ENCODE measurements at regions not wholly inside any gene's neighbourhood (a gene's known extent, or its start where the extent isn't known, plus 50 kb on each side); places are given as distances from the start of the nearest gene placed in this dataset.

DNA sequence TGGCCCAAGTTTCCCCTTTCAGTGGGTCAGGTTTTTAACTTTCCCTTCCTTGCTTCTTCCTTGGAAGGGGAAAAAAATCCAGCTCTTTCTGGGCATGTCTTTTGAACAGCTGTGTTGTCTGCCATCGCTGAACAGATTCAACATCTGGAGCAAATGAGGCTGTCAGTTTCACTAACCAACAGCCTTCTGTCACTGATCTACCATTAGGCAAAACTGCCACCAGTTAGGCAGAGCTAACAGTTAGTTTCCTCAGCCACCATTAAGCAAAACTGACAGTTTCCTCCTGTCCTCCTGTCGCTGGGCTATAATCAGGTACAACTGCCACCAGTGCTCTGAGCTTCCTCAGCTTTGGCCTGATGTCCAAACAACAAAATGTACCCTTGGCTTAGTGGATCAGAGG is 81.9 kb downstream of the NPTX2 start:
- H3K4me1 ChIP-seq (ENCODE audit: control insufficient read depth, insufficient read depth, low read length): no peaks in the 10 kb centered on the region
- peaks cover 5% of the 10 kb centered on the region; the same call in 1 of the 2 replicates for H3K27me3 ChIP-seq (ENCODE audit: control insufficient read depth, insufficient read depth, low read length)
- no peaks in the 10 kb centered on the region for H3K36me3 ChIP-seq (ENCODE audit: control insufficient read depth, insufficient read depth, low read length)
- no peak overlapping the region for H3K4me3 ChIP-seq (ENCODE audit: low read depth, low read length)
- no peak overlapping the region for H3K27ac ChIP-seq (ENCODE audit: low read depth, low read length)
- H3K9me3 ChIP-seq (ENCODE audit: control insufficient read depth, insufficient read depth, low read depth, low read length): peaks cover 13% of the 10 kb centered on the region; the same call in 1 of the 2 replicates
- H3K9ac ChIP-seq (ENCODE audit: low read length): no peak overlapping the region

DNA sequence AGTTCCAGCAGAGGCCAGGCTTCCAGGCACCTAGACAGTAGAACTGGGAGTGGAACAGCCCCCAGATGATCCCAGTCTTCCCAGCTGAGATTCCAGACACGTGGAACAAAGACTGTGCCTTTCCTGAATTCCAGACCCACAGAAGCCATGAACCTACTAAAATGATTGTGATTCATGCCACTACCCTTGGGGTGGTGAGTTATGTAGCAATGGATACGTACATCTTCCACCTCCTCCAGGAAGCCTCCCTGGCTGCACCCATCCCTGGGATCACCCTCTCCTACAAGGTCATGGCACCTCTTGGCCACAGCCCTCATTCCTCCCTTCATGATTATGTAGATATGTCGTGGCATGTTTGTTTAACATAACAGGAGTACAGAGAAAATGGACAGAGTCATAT is 83.4 kb downstream of the NPTX2 start:
- H3K27me3 ChIP-seq (ENCODE audit: control insufficient read depth, insufficient read depth, low read length): peaks cover 11% of the 10 kb centered on the region; the same call in 1 of the 2 replicates
- no peaks in the 10 kb centered on the region for H3K4me1 ChIP-seq (ENCODE audit: control insufficient read depth, insufficient read depth, low read length)
- H3K9ac ChIP-seq (ENCODE audit: low read length): no peak overlapping the region
- H3K9me3 ChIP-seq (ENCODE audit: control insufficient read depth, insufficient read depth, low read depth, low read length): 0 out of 2 replicates have a peak, but pooled peaks cover 7% of the 10 kb centered on the region
- H3K4me3 ChIP-seq (ENCODE audit: low read depth, low read length): no peak overlapping the region
- H3K27ac ChIP-seq (ENCODE audit: low read depth, low read length): no peak overlapping the region
- no peaks in the 10 kb centered on the region for H3K36me3 ChIP-seq (ENCODE audit: control insufficient read depth, insufficient read depth, low read length)

DNA sequence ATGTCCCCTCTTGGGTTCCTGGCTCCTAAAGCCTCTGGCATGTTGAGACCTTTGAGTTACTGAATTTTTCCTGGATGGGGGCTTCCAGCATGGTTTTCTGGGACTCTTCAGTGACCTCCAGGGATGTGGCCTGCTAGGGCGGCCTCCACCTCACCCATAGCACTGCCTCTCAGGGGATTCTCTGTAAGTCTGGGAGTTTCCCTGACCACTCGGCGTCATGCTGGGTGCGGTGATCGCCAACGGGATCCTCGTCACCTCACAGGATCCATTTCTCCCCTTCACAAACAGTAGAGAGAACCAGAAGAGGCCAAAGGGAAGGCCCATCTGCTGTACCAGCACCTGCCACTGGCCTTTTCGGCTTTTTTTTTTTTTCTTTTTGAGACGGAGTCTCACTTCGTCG is 84.3 kb downstream of the NPTX2 start:
- Histone ChIP-seq H3K27me3 (ENCODE audit: control insufficient read depth, insufficient read depth, low read length) (peaks cover 17% of the 10 kb centered on the region; the same call in 1 of the 2 replicates), H3K36me3 (ENCODE audit: control insufficient read depth, insufficient read depth, low read length) (no peaks in the 10 kb centered on the region), H3K4me3 (ENCODE audit: low read depth, low read length) (no peak overlapping the region), H3K27ac (ENCODE audit: low read depth, low read length) (no peak overlapping the region), H3K9me3 (ENCODE audit: control insufficient read depth, insufficient read depth, low read depth, low read length) (0 out of 2 replicates have a peak, but pooled peaks cover 7% of the 10 kb centered on the region), H3K4me1 (ENCODE audit: control insufficient read depth, insufficient read depth, low read length) (no peaks in the 10 kb centered on the region), H3K9ac (ENCODE audit: low read length) (no peak overlapping the region)

DNA sequence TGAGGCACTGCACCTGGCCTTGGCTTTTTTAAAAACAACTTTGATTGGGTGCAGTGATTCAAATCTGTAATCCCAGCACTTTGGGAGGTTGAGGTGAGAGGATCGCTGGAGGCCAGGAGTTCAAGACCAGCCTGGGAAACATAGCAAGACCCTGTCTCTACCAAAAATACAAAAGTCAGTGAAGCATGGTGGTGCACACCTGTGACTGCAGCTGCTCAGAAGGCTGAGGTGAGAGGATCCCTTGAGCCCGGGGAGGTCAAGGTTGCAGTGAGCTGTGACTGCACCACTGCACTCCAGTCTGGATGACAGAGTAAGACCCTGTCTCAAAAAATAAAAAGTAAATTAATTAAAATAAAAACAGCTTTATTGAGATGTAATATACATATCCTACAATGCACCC is 84.9 kb downstream of the NPTX2 start:
- Histone ChIP-seq H3K36me3 (ENCODE audit: control insufficient read depth, insufficient read depth, low read length) (no peaks in the 10 kb centered on the region), H3K27ac (ENCODE audit: low read depth, low read length) (no peak overlapping the region), H3K9me3 (ENCODE audit: control insufficient read depth, insufficient read depth, low read depth, low read length) (0 out of 2 replicates have a peak, but pooled peaks cover 2% of the 10 kb centered on the region), H3K9ac (ENCODE audit: low read length) (no peak overlapping the region), H3K27me3 (ENCODE audit: control insufficient read depth, insufficient read depth, low read length) (peaks cover 17% of the 10 kb centered on the region; the same call in 1 of the 2 replicates), H3K4me1 (ENCODE audit: control insufficient read depth, insufficient read depth, low read length) (no peaks in the 10 kb centered on the region), H3K4me3 (ENCODE audit: low read depth, low read length) (no peak overlapping the region)

DNA sequence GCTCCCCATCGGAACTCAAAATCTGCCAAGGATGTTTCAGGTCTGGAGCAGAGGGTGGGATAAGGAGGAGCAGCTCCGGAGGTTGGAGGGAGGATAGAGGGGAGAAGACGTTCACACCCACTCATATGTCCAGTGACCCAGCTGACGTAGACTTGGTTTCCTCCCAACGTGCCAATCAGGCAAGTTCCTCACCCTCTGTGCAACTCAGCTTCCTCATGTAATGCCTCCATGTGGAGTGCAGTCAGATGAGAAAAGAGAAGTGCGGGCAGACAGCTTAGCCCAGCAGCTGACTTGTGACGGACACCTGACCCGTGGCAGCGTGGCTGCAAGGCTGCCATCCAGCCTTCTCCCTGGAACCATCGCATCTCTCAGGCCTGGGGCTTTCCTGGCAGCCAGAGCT is 86.8 kb downstream of the NPTX2 start:
- Histone ChIP-seq H3K4me3 (ENCODE audit: low read depth, low read length) (no peak overlapping the region), H3K36me3 (ENCODE audit: control insufficient read depth, insufficient read depth, low read length) (no peaks in the 10 kb centered on the region), H3K9me3 (ENCODE audit: control insufficient read depth, insufficient read depth, low read depth, low read length) (no peaks in the 10 kb centered on the region), H3K27ac (ENCODE audit: low read depth, low read length) (no peak overlapping the region), H3K9ac (ENCODE audit: low read length) (no peak overlapping the region), H3K27me3 (ENCODE audit: control insufficient read depth, insufficient read depth, low read length) (peaks cover 17% of the 10 kb centered on the region; the same call in 1 of the 2 replicates), H3K4me1 (ENCODE audit: control insufficient read depth, insufficient read depth, low read length) (no peaks in the 10 kb centered on the region)

DNA sequence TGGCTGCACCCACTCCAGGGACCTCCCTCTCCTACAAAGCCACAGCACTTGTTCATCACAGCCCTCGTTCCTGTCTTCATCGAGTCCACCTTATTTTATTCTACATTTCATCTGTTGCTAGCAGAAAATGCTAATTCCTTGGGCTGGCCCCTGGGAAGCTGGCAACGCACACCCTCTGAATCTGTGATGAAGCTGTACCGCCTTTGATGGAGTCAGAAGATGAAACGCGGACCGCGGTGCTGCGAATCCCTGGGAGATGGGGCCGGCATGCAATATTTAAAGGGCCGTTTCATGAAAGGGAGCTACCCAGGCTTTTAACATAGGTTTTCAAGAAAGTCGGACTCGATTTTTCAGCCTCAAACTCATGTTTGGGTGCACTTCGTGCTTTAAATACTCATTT is 88.5 kb downstream of the NPTX2 start:
- Histone ChIP-seq H3K4me1 (ENCODE audit: control insufficient read depth, insufficient read depth, low read length) (no peaks in the 10 kb centered on the region), H3K27me3 (ENCODE audit: control insufficient read depth, insufficient read depth, low read length) (peaks cover 17% of the 10 kb centered on the region; the same call in 1 of the 2 replicates), H3K4me3 (ENCODE audit: low read depth, low read length) (no peak overlapping the region), H3K27ac (ENCODE audit: low read depth, low read length) (no peak overlapping the region), H3K9ac (ENCODE audit: low read length) (no peak overlapping the region), H3K9me3 (ENCODE audit: control insufficient read depth, insufficient read depth, low read depth, low read length) (no peaks in the 10 kb centered on the region), H3K36me3 (ENCODE audit: control insufficient read depth, insufficient read depth, low read length) (no peaks in the 10 kb centered on the region)

DNA sequence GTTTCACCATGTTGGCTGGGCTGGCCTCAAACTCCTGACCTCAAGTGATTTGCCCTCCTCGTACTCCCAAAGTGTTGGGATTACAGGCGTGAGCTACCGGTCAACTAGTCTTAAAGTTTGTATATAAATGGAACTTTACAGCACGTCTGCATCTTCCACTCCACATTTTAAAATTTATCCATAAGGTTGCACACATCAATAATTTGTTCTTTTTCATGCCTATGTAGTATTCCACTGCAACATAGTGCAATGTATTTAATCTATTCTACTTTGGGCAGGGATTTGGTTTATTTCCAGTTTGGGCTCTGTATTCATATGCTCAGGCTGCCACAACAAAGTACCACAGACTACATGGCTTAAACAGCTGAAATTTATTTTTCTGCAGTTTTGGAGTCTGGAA is 90.0 kb downstream of the NPTX2 start:
- H3K9ac ChIP-seq (ENCODE audit: low read length): no peak overlapping the region

DNA sequence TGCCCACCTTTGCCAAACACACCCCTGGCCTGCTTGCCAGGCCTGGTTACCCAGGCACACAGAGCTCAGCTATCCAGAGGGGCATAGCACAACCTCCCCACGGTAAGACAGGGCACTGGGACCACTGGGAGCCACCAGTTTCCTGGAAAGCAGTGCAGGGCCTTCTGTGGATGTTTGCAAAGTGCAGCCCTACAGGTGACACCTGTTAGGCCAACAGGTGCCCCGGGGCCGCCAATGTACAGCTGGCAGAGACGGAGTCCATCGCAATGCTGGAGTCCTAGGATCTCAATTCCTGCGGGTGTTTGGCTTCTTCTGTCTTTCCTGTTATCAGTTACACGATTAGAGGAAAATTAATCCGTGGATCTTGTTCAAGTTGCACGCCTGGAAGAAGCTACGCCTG is 94.9 kb downstream of the NPTX2 start:
- no peaks in the 10 kb centered on the region for H3K36me3 ChIP-seq (ENCODE audit: control insufficient read depth, insufficient read depth, low read length)
- H3K9me3 ChIP-seq (ENCODE audit: control insufficient read depth, insufficient read depth, low read depth, low read length): no peaks in the 10 kb centered on the region
- H3K27me3 ChIP-seq (ENCODE audit: control insufficient read depth, insufficient read depth, low read length): no peaks in the 10 kb centered on the region
- no peak overlapping the region for H3K4me3 ChIP-seq (ENCODE audit: low read depth, low read length)
- no peak overlapping the region for H3K9ac ChIP-seq (ENCODE audit: low read length)
- no peak overlapping the region for H3K27ac ChIP-seq (ENCODE audit: low read depth, low read length)
- no peaks in the 10 kb centered on the region for H3K4me1 ChIP-seq (ENCODE audit: control insufficient read depth, insufficient read depth, low read length)

More for the DNA sequence above, 90.0 kb downstream of the NPTX2 start:
- no peak overlapping the region for H3K4me3 ChIP-seq (ENCODE audit: low read depth, low read length)
- no peaks in the 10 kb centered on the region for H3K36me3 ChIP-seq (ENCODE audit: control insufficient read depth, insufficient read depth, low read length)
- H3K4me1 ChIP-seq (ENCODE audit: control insufficient read depth, insufficient read depth, low read length): no peaks in the 10 kb centered on the region
- no peaks in the 10 kb centered on the region for H3K9me3 ChIP-seq (ENCODE audit: control insufficient read depth, insufficient read depth, low read depth, low read length)
- peaks cover 17% of the 10 kb centered on the region; the same call in 1 of the 2 replicates for H3K27me3 ChIP-seq (ENCODE audit: control insufficient read depth, insufficient read depth, low read length)
- H3K27ac ChIP-seq (ENCODE audit: low read depth, low read length): no peak overlapping the region

DNA sequence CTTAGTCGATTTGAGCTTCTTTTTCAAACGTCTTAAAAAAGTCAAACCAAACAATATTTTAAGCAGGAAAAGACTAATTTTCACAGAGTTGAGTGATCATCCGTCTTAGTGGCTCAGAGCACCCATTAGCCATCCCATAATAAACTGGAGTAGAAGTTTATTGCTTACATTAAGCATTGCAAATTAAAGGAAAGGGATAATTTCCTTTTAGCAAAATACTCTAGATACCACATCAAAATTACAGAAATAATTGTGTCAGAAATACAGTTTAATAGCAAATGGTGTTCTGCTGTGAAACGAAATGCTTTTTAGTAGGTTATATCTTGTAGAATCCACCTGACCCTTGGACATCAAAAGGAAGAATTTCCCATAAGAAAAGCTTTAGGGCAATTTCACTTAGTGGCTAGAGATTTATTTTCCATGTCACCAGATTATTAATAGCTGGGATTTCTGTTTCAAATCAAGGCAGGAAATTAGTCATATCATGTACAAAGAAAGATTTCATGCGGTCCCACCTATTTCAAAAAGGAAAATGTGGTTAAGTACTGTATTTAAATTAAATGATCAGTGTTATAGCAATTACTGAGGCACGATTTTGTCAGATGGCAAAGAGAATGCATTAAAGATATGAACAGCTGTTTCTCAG is 96.2 kb downstream of the NPTX2 start:
- Histone ChIP-seq H3K27me3 (ENCODE audit: control insufficient read depth, insufficient read depth, low read length) (no peaks in the 10 kb centered on the region), H3K27ac (ENCODE audit: low read depth, low read length) (no peak overlapping the region), H3K9ac (ENCODE audit: low read length) (no peak overlapping the region), H3K9me3 (ENCODE audit: control insufficient read depth, insufficient read depth, low read depth, low read length) (no peaks in the 10 kb centered on the region), H3K4me1 (ENCODE audit: control insufficient read depth, insufficient read depth, low read length) (no peaks in the 10 kb centered on the region), H3K36me3 (ENCODE audit: control insufficient read depth, insufficient read depth, low read length) (no peaks in the 10 kb centered on the region), H3K4me3 (ENCODE audit: low read depth, low read length) (no peak overlapping the region)

DNA sequence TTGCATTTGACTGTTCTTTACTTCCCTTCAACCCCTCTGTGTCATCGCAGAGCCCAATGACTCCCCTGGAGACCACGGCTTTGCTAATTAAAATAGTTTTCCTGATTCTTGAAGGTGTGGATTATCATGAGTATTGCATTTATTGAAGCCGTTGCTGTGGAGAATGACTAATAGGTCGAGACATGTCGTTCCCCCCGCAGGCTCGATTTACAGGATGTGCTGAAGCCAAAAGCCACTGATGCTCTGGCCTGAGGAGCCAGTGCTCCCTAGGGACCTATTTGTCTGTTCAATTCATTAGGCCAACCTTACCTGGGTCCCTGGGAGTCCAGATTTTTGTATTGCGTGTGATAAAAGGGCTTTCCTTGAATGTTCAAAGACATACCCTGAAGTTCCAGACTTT is 102.3 kb downstream of the NPTX2 start:
- Histone ChIP-seq H3K27me3 (ENCODE audit: control insufficient read depth, insufficient read depth, low read length) (no peaks in the 10 kb centered on the region), H3K9ac (ENCODE audit: low read length) (no peak overlapping the region), H3K9me3 (ENCODE audit: control insufficient read depth, insufficient read depth, low read depth, low read length) (no peaks in the 10 kb centered on the region)

DNA sequence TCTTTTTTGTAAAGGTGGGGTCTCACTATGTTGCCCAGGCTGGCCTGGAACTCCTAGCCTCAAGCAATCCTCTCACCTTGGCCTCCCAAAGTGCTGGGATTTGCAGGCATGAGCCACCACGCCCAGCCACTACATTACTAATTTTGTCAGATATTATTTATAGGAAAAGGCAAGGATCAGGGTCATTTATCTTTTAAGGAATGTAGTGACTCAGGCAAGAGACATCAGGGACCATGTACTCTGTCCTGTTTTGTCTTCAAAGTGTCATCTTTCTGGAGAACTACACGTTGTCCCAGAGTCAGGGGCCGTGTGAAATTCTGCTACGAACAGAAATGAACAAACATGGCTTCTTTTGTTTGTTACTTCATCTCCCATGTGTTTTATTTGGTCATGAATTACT is 105.3 kb downstream of the NPTX2 start:
- Histone ChIP-seq H3K4me3 (ENCODE audit: low read depth, low read length) (no peak overlapping the region), H3K4me1 (ENCODE audit: control insufficient read depth, insufficient read depth, low read length) (0 out of 2 replicates have a peak, but pooled peaks cover 2% of the 10 kb centered on the region), H3K27ac (ENCODE audit: low read depth, low read length) (no peak overlapping the region), H3K27me3 (ENCODE audit: control insufficient read depth, insufficient read depth, low read length) (no peaks in the 10 kb centered on the region), H3K9ac (ENCODE audit: low read length) (no peak overlapping the region), H3K36me3 (ENCODE audit: control insufficient read depth, insufficient read depth, low read length) (no peaks in the 10 kb centered on the region), H3K9me3 (ENCODE audit: control insufficient read depth, insufficient read depth, low read depth, low read length) (no peaks in the 10 kb centered on the region)

More for the DNA sequence above, 102.3 kb downstream of the NPTX2 start:
- no peak overlapping the region for H3K4me3 ChIP-seq (ENCODE audit: low read depth, low read length)
- H3K27ac ChIP-seq (ENCODE audit: low read depth, low read length): no peak overlapping the region
- no peaks in the 10 kb centered on the region for H3K4me1 ChIP-seq (ENCODE audit: control insufficient read depth, insufficient read depth, low read length)
- H3K36me3 ChIP-seq (ENCODE audit: control insufficient read depth, insufficient read depth, low read length): no peaks in the 10 kb centered on the region
